IPS-15b (cell line): ENCODE measurements at regions not wholly inside any gene's neighbourhood (a gene's known extent, or its start where the extent isn't known, plus 50 kb on each side); places are given as distances from the start of the nearest gene placed in this dataset.

Source experiments
- H3K27me3 ChIP-seq: one replicate; pipeline ENCODE4 v1.6.1; 2013; ENCODE audit warnings: low read length; ENCODE audit not compliant: control insufficient read depth, insufficient read depth
- H3K36me3 ChIP-seq: one replicate; pipeline ENCODE4 v1.6.1; 2013; ENCODE audit warnings: low read length; ENCODE audit not compliant: control insufficient read depth, insufficient read depth
- H3K4me1 ChIP-seq: one replicate; pipeline ENCODE4 v1.6.1; 2013; ENCODE audit warnings: mild to moderate bottlenecking, low read length; ENCODE audit not compliant: control insufficient read depth, insufficient read depth
- H3K4me3 ChIP-seq: one replicate; pipeline ENCODE4 v1.5.1; 2013; ENCODE audit warnings: low read depth, low read length
- H3K9ac ChIP-seq: one replicate; pipeline ENCODE4 v1.6.1; 2013; ENCODE audit warnings: low read depth, mild to moderate bottlenecking, low read length
- H3K9me3 ChIP-seq: one replicate; pipeline ENCODE4 v1.6.1; 2013; ENCODE audit warnings: mild to moderate bottlenecking, low read length; ENCODE audit not compliant: control insufficient read depth, insufficient read depth

DNA sequence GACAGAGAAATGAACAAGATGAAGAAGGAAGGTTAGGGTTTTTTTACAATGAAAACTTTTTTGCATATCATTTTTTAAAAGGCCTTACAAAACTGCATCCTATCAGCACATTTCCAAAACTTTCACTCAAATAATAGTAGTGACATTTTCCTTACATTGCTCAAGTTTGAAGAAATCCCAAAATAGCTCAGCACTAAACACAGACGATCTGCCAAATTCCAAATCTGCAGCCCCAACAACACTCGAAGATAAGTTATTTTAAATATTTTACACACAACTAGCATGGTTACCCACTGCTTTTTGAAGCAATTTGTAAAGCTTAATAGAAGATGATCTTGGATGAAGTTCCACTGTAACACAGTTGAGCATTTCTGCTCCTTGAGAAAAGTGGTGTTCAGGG, 535.6 kb upstream of the ALCAM start:
- no peaks in the 10 kb centered on the region for H3K36me3 ChIP-seq
- H3K4me3 ChIP-seq = no peak overlapping the region
- H3K27me3 ChIP-seq = no peaks in the 10 kb centered on the region
- H3K9ac ChIP-seq = no peak overlapping the region
- peaks cover 6% of the 10 kb centered on the region for H3K4me1 ChIP-seq
- H3K9me3 ChIP-seq = no peaks in the 10 kb centered on the region

DNA sequence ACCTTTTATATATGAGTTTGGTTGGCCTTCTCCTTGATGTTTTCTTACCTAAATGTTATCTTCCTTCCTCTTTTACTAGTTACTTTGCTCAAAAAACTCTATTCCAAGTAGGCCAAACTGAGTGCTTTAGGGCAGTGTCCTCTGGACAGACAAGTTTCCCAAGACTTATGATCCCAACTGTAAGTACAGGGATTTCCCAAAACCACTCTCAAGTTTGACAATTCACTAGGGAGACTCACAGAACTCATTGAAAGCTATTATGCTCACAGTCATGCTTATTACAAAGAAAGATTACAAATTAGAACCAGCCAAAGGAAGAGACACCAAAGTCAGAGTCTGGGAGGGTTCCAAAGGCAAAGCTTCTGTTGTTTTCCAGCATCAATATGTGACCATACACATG, 534.2 kb upstream of the ALCAM start:
- no peak overlapping the region for H3K4me3 ChIP-seq
- H3K36me3 ChIP-seq = no peaks in the 10 kb centered on the region
- no peak overlapping the region for H3K9ac ChIP-seq
- H3K4me1 ChIP-seq = peaks cover 11% of the 10 kb centered on the region
- H3K27me3 ChIP-seq = no peaks in the 10 kb centered on the region
- H3K9me3 ChIP-seq = no peaks in the 10 kb centered on the region

DNA sequence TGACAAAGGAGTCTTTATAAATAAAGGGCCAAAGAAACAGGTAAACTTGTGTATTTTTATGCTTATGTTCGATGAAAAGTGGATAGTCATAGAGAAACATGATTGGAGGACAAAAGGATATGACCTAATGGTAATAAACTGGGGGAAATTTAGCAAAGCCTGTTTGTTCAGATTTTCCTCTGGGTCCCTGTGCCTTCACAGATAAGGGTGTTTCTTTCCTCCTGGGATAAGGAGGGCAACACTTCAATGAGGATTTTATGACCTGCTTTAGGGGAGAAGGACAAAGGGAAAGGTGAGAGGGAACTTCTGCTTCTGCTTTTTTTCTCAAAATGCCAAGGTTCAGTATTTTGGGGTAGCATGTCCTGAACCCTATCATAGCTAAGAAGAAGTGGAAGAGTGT, 531.3 kb upstream of the ALCAM start:
- no peaks in the 10 kb centered on the region for H3K9me3 ChIP-seq
- H3K4me3 ChIP-seq = no peak overlapping the region
- no peaks in the 10 kb centered on the region for H3K36me3 ChIP-seq
- H3K27me3 ChIP-seq = no peaks in the 10 kb centered on the region
- peaks cover 11% of the 10 kb centered on the region for H3K4me1 ChIP-seq
- H3K9ac ChIP-seq = no peak overlapping the region

DNA sequence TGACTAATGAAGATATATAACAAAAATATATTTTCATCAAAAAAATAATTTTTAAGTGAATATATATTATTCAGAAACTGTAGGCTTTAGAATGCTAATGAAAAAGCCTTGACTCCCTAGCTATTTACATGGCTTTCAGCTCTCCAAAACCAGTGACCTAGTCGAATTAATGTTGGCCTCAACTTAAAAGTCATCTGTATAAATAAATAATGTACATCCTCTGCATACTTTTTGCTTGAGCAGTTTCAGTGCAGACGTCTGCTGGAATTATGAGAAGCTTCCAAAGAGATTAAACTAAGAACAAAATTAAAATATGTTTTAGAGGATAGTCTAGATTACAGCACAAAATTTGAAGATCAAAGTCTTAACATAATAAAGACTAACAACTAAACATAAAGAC, 520.4 kb upstream of the ALCAM start:
- no peak overlapping the region for H3K9ac ChIP-seq
- peaks cover 14% of the 10 kb centered on the region for H3K4me1 ChIP-seq
- H3K9me3 ChIP-seq = peaks cover 18% of the 10 kb centered on the region
- H3K36me3 ChIP-seq = peaks cover 5% of the 10 kb centered on the region
- no peaks in the 10 kb centered on the region for H3K27me3 ChIP-seq
- no peak overlapping the region for H3K4me3 ChIP-seq

DNA sequence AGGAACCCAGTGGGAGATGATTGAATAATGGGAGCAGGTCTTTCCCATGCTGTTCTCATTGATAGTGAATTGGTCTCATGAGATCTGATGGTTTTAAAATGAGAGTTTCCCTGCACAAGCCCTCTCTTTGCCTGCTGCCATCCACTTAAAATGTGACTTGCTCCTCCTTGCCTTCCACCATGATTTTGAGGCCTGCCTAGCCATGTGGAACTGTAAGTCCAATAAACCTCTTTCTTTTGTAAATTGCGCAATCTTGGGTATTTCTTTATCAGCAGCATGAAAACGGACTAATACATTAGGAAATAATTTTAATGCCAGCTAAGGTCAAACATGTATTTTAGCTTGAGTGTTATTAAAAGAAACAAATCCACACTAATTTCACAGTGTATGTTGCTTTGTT, 517.6 kb upstream of the ALCAM start:
- Histone ChIP-seq H3K4me1 (peaks cover 14% of the 10 kb centered on the region), H3K9ac (no peak overlapping the region), H3K9me3 (peaks cover 18% of the 10 kb centered on the region), H3K36me3 (peaks cover 5% of the 10 kb centered on the region), H3K4me3 (no peak overlapping the region), H3K27me3 (no peaks in the 10 kb centered on the region)

DNA sequence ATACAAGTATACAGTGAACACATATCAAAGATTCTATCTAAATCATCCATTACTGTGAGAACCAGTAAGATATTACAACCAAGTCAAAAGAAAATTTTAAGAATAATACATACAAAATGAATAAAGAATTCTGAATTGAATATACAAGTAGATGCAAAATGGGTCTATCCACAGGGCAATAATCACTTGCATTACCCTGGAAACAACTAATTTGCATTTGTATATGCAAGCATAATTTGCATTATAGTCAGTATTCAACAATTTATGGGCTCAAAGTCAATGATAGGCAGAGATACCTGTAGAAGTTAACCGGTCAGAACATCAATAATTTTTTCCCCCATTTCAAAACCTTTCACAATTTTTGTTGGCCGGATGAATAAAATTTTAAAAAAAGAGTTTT, 512.2 kb upstream of the ALCAM start:
- no peaks in the 10 kb centered on the region for H3K36me3 ChIP-seq
- no peaks in the 10 kb centered on the region for H3K27me3 ChIP-seq
- peaks cover 16% of the 10 kb centered on the region for H3K4me1 ChIP-seq
- no peak overlapping the region for H3K4me3 ChIP-seq
- no peaks in the 10 kb centered on the region for H3K9me3 ChIP-seq
- no peak overlapping the region for H3K9ac ChIP-seq

DNA sequence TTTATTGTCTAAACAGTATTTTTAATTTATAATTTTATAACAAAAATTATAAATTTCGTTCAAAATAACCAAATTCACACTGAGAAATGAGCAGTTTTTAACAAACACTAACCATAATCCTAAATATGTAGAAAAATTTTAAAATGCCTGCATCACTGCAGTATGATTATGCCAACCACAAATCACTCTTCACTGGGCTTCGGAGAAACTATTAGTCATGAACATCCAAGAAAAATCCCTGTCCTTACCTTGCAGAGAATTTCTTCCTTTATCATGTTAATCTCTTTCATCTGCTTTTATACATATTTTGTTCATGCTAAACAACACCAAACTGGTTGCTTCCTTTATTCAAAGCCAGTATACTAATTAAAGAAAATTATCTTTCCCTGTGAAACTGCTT, 511.0 kb upstream of the ALCAM start:
- no peaks in the 10 kb centered on the region for H3K36me3 ChIP-seq
- no peaks in the 10 kb centered on the region for H3K9me3 ChIP-seq
- no peak overlapping the region for H3K4me3 ChIP-seq
- peaks cover 16% of the 10 kb centered on the region for H3K4me1 ChIP-seq
- H3K27me3 ChIP-seq = no peaks in the 10 kb centered on the region
- H3K9ac ChIP-seq = no peak overlapping the region

DNA sequence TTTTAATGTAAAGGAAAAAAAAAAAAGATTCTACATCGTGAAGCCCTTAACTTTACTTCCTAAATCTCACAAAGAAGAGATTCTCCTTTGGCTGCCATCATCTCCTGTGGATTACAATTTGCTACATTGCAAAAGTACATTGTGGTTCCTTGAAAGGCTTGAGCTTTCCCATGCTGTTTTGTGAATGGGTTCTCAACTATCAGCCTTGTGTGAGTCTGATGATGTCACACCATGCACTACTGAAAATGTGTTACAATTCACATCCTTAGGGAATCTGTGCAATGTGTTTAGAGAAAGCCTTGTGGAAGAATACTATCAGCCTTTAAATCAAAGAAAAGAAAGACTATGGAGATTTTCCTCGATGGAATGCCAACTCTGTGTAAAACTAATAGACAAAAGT, 510.0 kb upstream of the ALCAM start:
- no peaks in the 10 kb centered on the region for H3K9me3 ChIP-seq
- no peaks in the 10 kb centered on the region for H3K36me3 ChIP-seq
- H3K4me3 ChIP-seq = no peak overlapping the region
- no peak overlapping the region for H3K9ac ChIP-seq
- no peaks in the 10 kb centered on the region for H3K27me3 ChIP-seq
- peaks cover 16% of the 10 kb centered on the region for H3K4me1 ChIP-seq

DNA sequence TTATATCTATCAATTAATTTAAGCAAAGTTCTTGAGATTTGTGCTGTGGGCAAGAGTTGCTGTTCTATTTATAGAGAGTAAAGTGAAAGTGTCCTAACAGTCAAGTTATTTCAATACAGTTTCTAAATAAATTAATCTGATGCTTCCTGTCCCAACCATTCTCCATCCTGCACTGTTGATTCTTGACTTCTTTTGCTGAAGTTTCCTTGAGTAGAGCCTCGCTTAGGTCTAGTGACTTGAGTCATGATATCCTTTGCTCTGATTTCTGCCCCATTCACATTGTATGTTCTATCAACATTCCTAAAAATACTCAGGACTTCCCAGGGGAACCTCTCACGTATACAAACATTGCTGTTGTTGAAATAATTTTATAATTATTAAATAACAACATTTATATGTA, 498.4 kb upstream of the ALCAM start:
- Histone ChIP-seq H3K36me3 (no peaks in the 10 kb centered on the region), H3K9ac (no peak overlapping the region), H3K4me3 (no peak overlapping the region), H3K9me3 (no peaks in the 10 kb centered on the region), H3K4me1 (no peaks in the 10 kb centered on the region), H3K27me3 (no peaks in the 10 kb centered on the region)

DNA sequence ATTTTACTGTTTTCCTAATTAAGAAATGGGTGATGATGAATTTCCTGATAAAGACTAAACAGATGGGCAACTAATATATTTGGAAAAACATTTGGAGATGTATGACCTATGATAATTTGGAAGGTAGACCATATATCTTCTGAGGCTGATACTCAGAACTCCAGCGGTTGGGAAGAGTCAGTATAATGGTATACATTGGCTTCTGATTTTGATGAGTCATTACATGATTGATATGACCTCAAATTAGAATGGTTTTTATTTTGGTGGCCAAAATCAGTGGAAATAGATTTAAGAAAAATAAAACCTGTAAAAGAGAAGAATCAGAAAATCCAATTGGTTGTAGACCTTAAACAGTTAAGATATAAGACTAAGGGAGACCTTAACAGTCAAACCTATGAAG, 496.4 kb upstream of the ALCAM start:
- Histone ChIP-seq H3K36me3 (no peaks in the 10 kb centered on the region), H3K9ac (no peak overlapping the region), H3K9me3 (no peaks in the 10 kb centered on the region)

DNA sequence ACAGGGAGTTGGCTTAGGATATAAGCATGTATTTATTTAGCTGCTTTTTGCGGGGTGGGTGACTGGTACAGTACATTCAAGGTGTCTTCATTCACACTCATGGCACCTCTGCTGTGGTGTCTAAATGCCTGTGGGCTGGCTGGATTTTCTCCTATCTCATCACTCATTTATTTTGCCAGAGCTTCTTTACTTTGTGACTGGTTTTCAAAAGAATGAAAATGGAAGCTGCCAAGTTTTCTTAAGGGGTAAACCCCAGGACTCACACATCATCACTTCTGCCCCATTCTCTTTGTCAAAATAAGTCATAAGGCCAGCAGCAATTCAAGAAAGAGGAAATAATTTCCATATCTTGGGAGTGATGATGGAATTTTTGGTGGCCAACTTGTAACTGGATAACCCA, 493.4 kb upstream of the ALCAM start:
- Histone ChIP-seq H3K36me3 (no peaks in the 10 kb centered on the region), H3K9me3 (no peaks in the 10 kb centered on the region), H3K27me3 (no peaks in the 10 kb centered on the region), H3K9ac (no peak overlapping the region), H3K4me3 (no peak overlapping the region), H3K4me1 (no peaks in the 10 kb centered on the region)

More for the DNA sequence above, 496.4 kb upstream of the ALCAM start:
- no peaks in the 10 kb centered on the region for H3K4me1 ChIP-seq
- no peaks in the 10 kb centered on the region for H3K27me3 ChIP-seq
- no peak overlapping the region for H3K4me3 ChIP-seq

DNA sequence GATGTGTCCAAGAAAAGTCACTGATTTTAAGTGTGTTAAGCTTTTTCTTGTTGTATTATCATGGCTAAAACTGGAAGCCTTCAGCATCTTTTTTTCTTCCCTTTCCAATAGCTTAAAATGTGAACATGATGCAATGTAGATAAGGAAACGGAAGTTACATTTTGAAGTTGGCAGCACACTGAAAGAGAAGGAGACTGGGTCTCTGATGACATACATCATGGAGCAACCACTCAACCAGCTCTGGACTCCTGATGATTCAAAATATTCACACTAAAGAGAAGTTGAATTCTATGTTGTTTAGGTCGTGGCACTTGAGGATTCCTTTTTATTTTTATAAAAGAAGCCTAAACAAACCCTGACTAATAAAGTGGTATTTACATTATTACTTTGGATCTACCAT, 488.3 kb upstream of the ALCAM start:
- no peak overlapping the region for H3K9ac ChIP-seq
- no peaks in the 10 kb centered on the region for H3K27me3 ChIP-seq
- H3K4me3 ChIP-seq = no peak overlapping the region
- H3K36me3 ChIP-seq = no peaks in the 10 kb centered on the region
- no peaks in the 10 kb centered on the region for H3K9me3 ChIP-seq
- no peaks in the 10 kb centered on the region for H3K4me1 ChIP-seq

DNA sequence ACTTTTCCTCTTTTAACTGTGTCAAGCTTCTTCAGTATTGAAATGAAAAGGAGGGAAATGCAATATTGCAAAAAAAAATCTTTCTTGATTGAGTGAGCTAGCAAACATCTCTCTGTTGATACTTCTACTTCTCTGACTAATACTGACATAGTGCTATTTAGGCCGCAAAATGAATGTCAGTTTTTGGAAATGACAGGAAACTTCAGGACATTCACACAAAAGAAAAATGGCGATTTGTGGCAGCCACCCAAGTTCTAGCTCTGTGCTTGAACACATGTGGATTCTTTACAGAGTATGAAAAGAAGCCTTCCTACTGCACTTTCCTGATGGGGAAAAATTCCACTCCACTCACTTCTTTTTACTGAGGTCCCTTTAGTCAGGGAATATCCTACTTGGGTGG, 486.8 kb upstream of the ALCAM start:
- no peaks in the 10 kb centered on the region for H3K4me1 ChIP-seq
- H3K9ac ChIP-seq = no peak overlapping the region
- H3K9me3 ChIP-seq = no peaks in the 10 kb centered on the region

More for the DNA sequence above, 486.8 kb upstream of the ALCAM start:
- Histone ChIP-seq H3K36me3 (no peaks in the 10 kb centered on the region), H3K27me3 (no peaks in the 10 kb centered on the region), H3K4me3 (no peak overlapping the region)
